ENCODE measurements at regions not wholly inside any gene's neighbourhood (a gene's known extent, or its start where the extent isn't known, plus 50 kb on each side); places are given as distances from the start of the nearest gene placed in this dataset.

- no peak for DNase-seq
These were observed 342.6 kb upstream of the CDH6 start for GRCh38 chr5:30850866-30851265.

- no peak for DNase-seq
These were observed 343.4 kb upstream of the CDH6 start for GRCh38 chr5:30849931-30850710.

GRCh38 chr5:30846171-30846570 lies 347.3 kb upstream of the CDH6 start:
- DNase-seq = no peak

DNA sequence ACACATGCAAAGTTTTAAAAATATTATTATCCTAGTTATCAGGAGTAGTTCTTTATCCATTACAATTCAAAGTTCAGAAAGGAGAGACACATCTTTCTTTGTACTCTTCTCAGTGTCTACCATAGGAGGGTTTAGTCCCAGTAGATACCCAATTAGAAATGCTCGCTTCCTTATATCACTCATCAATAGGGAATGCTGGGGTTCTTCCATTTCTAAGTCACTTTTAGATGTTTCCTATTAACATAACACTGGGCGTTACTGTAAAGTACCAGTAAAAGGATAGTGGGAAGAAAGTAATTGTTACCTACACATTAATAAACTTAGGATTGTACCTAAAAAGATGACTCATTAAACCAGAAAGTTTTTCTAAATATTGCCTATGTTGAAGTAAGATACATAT lies 348.3 kb upstream of the CDH6 start:
- DNase-seq = no peak

DNA sequence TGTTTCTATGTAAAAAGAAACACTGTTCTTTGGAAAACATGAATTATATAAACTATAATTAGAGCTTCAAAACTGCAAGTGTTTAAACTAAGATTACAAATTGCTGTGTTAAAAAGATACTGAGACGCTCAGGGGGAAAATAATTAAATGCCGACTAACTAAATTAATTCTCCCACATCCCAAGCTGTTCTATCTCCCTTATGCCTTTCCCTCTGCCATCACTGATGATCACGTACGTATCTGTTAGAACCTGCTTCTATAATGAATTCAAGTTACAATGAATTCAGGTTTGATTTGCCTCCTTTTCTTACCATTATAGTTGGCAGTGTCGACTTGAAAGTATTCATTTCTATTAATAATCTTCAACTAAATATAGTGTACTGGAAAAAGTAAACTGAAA lies 349.9 kb upstream of the CDH6 start:
- DNase-seq = no peak

- no peak for DNase-seq
These were observed 353.5 kb upstream of the CDH6 start for GRCh38 chr5:30839956-30840355.

DNA sequence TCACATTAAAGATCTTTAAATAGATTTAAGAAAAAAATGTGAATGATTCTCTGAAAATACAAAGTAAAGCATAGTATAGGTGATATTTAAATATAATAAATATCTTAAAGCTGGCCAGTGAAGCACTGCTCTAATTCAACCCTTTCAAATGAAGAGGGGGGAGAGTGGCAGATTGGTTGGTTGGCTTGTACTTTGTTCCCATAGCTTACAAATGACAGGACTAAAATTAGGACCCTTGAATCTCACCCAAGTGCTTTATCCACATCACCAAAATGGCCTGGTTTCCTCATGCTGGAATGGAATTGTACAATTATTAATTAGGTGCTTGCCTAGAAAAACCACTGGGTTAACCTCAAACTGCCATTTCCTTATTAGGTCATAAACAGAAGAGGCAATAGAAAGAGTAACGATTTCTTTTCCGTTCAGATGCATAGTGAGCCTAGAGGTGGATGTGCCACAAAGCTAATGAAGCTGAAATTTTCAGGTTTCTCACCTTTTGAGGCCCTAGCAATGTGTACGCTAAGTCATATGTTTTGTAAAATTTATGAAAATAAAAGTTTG lies 354.5 kb upstream of the CDH6 start:
- no peak for DNase-seq

DNA sequence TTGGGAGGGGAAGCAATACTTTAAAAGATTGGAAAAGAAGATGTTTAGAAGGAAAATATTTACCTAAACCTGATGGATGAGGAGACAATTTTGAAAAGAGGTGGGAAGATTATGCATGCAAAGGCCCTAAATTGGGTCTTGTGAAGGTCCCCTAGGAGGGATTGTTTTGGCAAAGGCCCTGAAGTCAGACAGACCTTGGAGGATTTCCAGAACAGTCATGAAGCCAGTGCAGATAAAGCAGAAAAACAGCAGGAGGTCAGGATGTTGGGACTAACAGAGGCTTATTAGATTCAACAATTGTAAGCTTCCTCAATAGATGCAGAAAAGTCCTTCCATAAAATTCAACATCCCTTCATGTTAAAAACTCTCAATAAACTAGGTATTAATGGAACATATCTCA lies 361.0 kb upstream of the CDH6 start:
- DNase-seq = no peak

- DNase-seq = no peak
These were observed 361.9 kb upstream of the CDH6 start for GRCh38 chr5:30831605-30832004.

DNA sequence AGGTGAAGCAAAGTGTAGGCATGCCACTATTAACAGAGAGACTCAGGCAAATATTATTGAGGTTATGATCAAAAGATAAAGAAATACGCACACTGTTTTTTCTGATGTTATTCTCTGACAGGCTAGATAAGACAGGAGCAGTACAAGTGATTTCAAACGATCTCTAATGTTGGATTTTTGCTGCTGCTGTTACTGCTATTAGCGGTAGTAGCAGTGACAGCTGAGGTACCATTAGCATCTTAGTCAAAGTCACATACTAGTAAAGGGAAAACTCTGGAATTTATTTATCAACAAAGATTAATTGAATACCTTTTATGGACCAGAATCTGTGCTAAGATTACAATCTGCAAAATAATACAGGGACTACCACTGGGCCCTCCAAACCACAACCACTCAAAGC lies 362.4 kb upstream of the CDH6 start:
- DNase-seq = no peak

DNA sequence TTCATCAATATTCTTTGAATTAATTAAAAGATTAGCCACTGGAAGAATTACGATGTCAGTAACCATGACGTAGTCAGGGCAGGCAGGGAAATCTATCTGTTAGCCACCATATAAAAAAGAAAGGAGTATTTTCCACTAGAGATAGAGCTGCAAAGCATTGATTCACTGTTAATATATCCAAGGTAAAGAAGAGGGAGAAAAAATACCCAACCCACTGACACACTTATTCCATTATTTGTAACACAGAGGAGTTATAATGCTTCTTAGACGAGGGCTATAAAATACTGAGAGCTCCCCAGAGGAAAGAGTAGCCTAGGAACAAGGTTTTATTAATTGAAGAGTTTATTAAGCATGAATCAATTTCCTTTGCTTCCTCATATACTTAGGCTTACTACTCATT lies 382.2 kb upstream of the CDH6 start:
- no peak for DNase-seq

- no peak for DNase-seq
These were observed 383.6 kb upstream of the CDH6 start for GRCh38 chr5:30809933-30810332.

GRCh38 chr5:30808996-30809395 lies 384.5 kb upstream of the CDH6 start:
- DNase-seq = no peak

DNA sequence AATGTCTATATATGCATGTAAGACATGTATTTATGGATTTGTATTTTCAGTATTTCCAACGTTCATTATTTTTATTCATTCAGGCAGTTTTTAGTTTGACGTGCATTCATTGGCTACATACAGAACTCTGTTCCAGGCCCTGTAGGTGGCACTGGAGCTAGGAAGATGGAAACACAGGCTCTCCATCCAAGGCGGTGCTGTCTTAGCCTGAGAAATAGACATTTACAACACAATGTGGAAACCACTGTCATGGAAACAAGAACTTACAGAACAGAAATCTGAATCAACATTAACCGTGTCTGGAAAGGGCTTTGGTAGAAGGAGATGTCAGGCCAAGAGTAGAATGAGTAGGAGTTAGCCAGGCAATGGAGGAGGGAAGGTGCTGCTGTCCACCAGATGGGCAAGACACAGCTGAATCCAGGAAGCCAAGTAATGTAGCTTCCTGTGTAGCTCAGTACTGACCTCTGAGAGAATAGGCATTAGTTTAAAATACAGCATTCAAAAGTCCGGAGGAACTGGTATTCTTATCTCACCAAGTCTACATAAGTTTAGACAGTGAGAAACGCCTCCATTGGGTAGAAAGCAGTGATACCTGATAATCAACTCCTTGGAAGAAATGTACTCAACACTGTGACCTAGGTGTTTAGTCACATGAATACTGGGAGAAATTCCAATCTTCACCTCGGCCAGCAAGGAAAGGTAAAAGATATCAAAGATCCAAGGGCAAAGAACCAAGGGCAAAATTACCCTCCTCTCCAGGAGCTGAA lies 388.6 kb upstream of the CDH6 start:
- peak in 1 of 51 donors; percentile 5 for DNase-seq

- DNase-seq = no peak
These were observed 390.4 kb upstream of the CDH6 start for GRCh38 chr5:30802961-30803705.

GRCh38 chr5:30781643-30782042 lies 411.8 kb upstream of the CDH6 start:
- no peak for DNase-seq

DNA sequence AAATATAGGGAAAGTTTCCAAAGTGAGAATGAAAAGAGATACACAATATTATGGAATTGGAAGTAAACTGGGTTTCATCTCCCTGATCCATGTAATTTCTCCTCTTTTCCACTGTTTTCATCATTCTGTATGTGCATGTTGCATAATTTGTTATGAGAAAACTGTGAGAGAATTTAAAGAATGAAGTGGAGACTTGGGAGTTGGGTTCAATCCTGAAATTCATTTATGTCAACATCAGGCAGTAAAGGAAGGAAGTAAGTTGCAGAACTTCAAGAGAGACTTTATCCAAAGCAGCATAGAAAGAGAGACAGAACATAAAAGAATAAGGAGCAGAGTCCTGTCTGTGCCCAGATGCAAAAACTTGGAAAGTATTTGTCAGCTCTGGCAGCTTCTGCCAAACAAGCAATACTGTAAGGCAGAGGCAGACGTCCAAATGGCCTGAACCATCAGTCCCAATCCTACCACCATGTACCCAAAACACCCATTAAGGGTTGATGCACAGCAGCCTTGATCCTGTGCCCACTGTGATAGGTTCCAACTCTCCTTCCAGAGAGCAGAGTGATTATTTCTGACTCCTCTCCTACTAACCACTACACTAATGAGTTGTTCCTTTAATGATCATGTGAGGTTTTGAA lies 425.3 kb upstream of the CDH6 start:
- DNase-seq = no peak

- DNase-seq = no peak
These were observed 427.8 kb upstream of the CDH6 start for GRCh38 chr5:30765706-30766105.

DNA sequence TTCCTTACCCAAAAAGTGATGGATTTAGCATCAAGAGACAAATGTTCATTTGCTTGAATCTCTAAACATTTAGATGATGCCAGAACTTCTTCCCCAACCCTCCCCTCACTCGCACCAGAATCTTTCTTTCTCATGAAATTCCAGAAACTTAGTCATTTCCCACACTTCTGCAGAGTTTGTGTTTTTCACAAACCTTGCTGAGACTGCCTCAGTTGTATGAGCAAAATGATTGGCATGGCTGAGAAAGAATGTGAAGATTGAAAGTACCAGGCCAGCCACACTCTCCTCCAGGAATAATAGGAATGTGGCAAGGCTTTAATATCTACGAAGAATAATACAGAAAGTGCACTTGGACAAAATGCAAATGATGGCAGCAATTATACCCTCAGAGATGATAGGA lies 428.3 kb upstream of the CDH6 start:
- no peak for DNase-seq

- DNase-seq = no peak
These were observed 428.8 kb upstream of the CDH6 start for GRCh38 chr5:30764704-30765103.

DNA sequence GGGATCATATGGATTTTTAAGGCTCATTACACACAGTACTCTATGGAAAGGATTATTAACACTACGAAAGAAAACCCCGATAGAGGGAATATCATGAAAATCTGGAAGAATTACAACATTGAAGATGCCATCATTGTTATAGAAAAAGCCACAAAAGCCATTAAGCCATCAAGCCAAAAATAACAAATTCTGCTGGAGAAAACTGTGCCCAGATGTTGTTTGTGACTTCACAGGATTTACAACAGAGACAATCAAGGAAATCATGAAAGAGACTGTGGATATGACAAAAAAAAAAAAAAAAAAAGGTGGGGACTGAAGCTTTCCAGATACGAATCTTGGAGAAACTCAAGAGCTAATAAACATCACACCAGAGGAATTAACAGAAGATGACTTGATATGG lies 433.8 kb upstream of the CDH6 start:
- DNase-seq = no peak

GRCh38 chr5:30752015-30752414 lies 441.5 kb upstream of the CDH6 start:
- DNase-seq = no peak
